ENCODE measurements at regions not wholly inside any gene's neighbourhood (a gene's known extent, or its start where the extent isn't known, plus 50 kb on each side); places are given as distances from the start of the nearest gene placed in this dataset.
"Not testable (repeated sequence)": the region's sequence is repeated elsewhere in the genome, so short reads cannot be mapped to it uniquely, and the experiment has no call there.

- in situ Hi-C loops (cut with MboI; ENCODE audit: low pct_unique_long_range_greater_than_20kb, low sequenced_read_pairs), result no loop called here
These were observed 188.5 kb upstream of the SNX2 start for GRCh38 chr5:122586351-122586750.

GRCh38 chr5:122591828-122592227 lies 183.1 kb upstream of the SNX2 start:
- DNase-seq, result no peak
- in situ Hi-C loops (cut with MboI; ENCODE audit: low pct_unique_long_range_greater_than_20kb, low sequenced_read_pairs), result no loop called here

More at GRCh38 chr5:122586351-122586750, 188.5 kb upstream of the SNX2 start:
- no peak for DNase-seq

GRCh38 chr5:122599000-122599399 lies 175.9 kb upstream of the SNX2 start:
- in situ Hi-C loops (cut with MboI; ENCODE audit: low pct_unique_long_range_greater_than_20kb, low sequenced_read_pairs), result no loop called here

GRCh38 chr5:122600924-122601323 lies 174.0 kb upstream of the SNX2 start:
- DNase-seq, result no peak
- in situ Hi-C loops (cut with MboI; ENCODE audit: low pct_unique_long_range_greater_than_20kb, low sequenced_read_pairs), result no loop called here

More at GRCh38 chr5:122599000-122599399, 175.9 kb upstream of the SNX2 start:
- DNase-seq, result no peak

- DNase-seq, result no peak
- in situ Hi-C loops (cut with MboI; ENCODE audit: low pct_unique_long_range_greater_than_20kb, low sequenced_read_pairs), result no loop called here
These were observed 172.2 kb upstream of the SNX2 start for GRCh38 chr5:122602700-122603099.

GRCh38 chr5:122605236-122605635 lies 169.6 kb upstream of the SNX2 start:
- DNase-seq, result no peak
- in situ Hi-C loops (cut with MboI; ENCODE audit: low pct_unique_long_range_greater_than_20kb, low sequenced_read_pairs), result no loop called here

- no peak for DNase-seq
- in situ Hi-C loops (cut with MboI; ENCODE audit: low pct_unique_long_range_greater_than_20kb, low sequenced_read_pairs), result no loop called here
These were observed 167.1 kb upstream of the SNX2 start for GRCh38 chr5:122607818-122608217.

- DNase-seq, result no peak
- in situ Hi-C loops (cut with MboI; ENCODE audit: low pct_unique_long_range_greater_than_20kb, low sequenced_read_pairs), result no loop called here
These were observed 166.7 kb upstream of the SNX2 start for GRCh38 chr5:122608222-122608621.

GRCh38 chr5:122611406-122611805 lies 163.5 kb upstream of the SNX2 start:
- in situ Hi-C loops (cut with MboI; ENCODE audit: low pct_unique_long_range_greater_than_20kb, low sequenced_read_pairs), result no loop called here
- no peak for DNase-seq

- DNase-seq, result no peak
- in situ Hi-C loops (cut with MboI; ENCODE audit: low pct_unique_long_range_greater_than_20kb, low sequenced_read_pairs), result no loop called here
These were observed 162.0 kb upstream of the SNX2 start for GRCh38 chr5:122612901-122613300.

GRCh38 chr5:122615146-122615545 lies 159.7 kb upstream of the SNX2 start:
- in situ Hi-C loops (cut with MboI; ENCODE audit: low pct_unique_long_range_greater_than_20kb, low sequenced_read_pairs), result no loop called here
- no peak for DNase-seq

- in situ Hi-C loops (cut with MboI; ENCODE audit: low pct_unique_long_range_greater_than_20kb, low sequenced_read_pairs), result no loop called here
- no peak for DNase-seq
These were observed 159.0 kb upstream of the SNX2 start for GRCh38 chr5:122615832-122616231.

- in situ Hi-C loops (cut with MboI; ENCODE audit: low pct_unique_long_range_greater_than_20kb, low sequenced_read_pairs); DNase-seq: not testable (repeated sequence)
These were observed 156.8 kb upstream of the SNX2 start for GRCh38 chr5:122618046-122618445.

- in situ Hi-C loops (cut with MboI; ENCODE audit: low pct_unique_long_range_greater_than_20kb, low sequenced_read_pairs); DNase-seq: not testable (repeated sequence)
These were observed 154.1 kb upstream of the SNX2 start for GRCh38 chr5:122620768-122621167.

GRCh38 chr5:122628714-122629113 lies 146.2 kb upstream of the SNX2 start:
- DNase-seq; in situ Hi-C loops (cut with MboI; ENCODE audit: low pct_unique_long_range_greater_than_20kb, low sequenced_read_pairs): not testable (repeated sequence)

- DNase-seq, result no peak
- in situ Hi-C loops (cut with MboI; ENCODE audit: low pct_unique_long_range_greater_than_20kb, low sequenced_read_pairs), result no loop called here
These were observed 145.7 kb upstream of the SNX2 start for GRCh38 chr5:122629121-122629677.

- in situ Hi-C loops (cut with MboI; ENCODE audit: low pct_unique_long_range_greater_than_20kb, low sequenced_read_pairs), result no loop called here
These were observed 136.3 kb upstream of the SNX2 start for GRCh38 chr5:122638581-122638980.

GRCh38 chr5:122639033-122639432 lies 135.8 kb upstream of the SNX2 start:
- in situ Hi-C loops (cut with MboI; ENCODE audit: low pct_unique_long_range_greater_than_20kb, low sequenced_read_pairs), result no loop called here
- no peak for DNase-seq

More at GRCh38 chr5:122638581-122638980, 136.3 kb upstream of the SNX2 start:
- DNase-seq, result no peak

GRCh38 chr5:122639864-122640263 lies 135.0 kb upstream of the SNX2 start:
- in situ Hi-C loops (cut with MboI; ENCODE audit: low pct_unique_long_range_greater_than_20kb, low sequenced_read_pairs), result no loop called here

GRCh38 chr5:122649080-122649479 lies 125.8 kb upstream of the SNX2 start:
- DNase-seq, result no peak
- in situ Hi-C loops (cut with MboI; ENCODE audit: low pct_unique_long_range_greater_than_20kb, low sequenced_read_pairs), result no loop called here

More at GRCh38 chr5:122639864-122640263, 135.0 kb upstream of the SNX2 start:
- DNase-seq, result no peak
